ENCODE measurements at regions not wholly inside any gene's neighbourhood (a gene's known extent, or its start where the extent isn't known, plus 50 kb on each side); places are given as distances from the start of the nearest gene placed in this dataset.
"Not testable (repeated sequence)": the region's sequence is repeated elsewhere in the genome, so short reads cannot be mapped to it uniquely, and the experiment has no call there.

DNA sequence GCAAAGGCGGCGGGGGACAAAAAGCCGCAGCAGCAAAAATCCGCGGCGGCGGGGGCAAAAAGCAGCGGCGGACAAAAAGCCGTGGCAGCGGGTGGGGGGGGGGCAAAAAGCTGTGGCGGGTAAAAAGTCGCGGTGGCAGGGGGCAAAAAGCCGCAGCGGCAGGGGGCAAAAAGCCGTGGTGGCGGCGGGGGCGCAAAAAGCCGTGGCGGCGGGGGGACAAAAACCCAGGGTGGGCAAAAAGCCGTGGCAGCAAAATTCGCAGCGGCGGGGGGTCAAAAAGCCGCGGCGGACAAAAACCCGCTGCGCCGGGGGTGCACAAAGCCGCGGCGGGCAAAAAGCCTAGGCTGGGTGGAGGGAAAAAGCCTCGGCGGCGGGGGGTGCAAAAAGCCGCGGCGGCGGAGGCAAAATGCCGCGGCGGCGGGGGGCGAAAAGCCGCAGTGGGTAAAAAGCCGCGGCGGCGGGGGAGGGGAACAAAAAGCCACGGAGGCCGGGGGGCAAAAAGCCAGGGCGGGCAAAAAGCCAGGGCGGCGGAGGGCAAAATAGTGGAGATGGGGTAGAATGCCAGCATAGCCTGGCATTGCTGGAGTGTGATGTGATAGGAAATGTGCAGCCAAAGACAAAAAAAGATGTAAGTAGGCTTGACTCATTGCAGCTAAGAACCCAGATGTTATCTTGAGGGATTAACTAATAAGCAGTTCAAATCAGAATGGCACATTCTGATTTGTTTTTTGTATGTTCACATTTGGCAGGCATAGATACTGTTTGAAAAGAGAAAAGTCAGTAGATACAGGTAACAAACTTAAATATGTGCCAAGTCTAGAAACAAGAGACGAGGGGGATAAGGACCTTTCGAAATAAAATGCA, 1076.3 kb downstream of the RPIA start:
- H3K27ac ChIP-seq, result no peak overlapping the region
- CTCF ChIA-PET, result no interaction called here
- no peak for DNase-seq (ENCODE audit: low spot score)
- TF ChIP-seq, protein P1, sequence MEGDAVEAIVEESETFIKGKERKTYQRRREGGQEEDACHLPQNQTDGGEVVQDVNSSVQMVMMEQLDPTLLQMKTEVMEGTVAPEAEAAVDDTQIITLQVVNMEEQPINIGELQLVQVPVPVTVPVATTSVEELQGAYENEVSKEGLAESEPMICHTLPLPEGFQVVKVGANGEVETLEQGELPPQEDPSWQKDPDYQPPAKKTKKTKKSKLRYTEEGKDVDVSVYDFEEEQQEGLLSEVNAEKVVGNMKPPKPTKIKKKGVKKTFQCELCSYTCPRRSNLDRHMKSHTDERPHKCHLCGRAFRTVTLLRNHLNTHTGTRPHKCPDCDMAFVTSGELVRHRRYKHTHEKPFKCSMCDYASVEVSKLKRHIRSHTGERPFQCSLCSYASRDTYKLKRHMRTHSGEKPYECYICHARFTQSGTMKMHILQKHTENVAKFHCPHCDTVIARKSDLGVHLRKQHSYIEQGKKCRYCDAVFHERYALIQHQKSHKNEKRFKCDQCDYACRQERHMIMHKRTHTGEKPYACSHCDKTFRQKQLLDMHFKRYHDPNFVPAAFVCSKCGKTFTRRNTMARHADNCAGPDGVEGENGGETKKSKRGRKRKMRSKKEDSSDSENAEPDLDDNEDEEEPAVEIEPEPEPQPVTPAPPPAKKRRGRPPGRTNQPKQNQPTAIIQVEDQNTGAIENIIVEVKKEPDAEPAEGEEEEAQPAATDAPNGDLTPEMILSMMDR (conservative IDR thresholded peaks at IDR 0.05; ENCODE audit: low read depth), result no peak
- POLR2A ChIA-PET (ENCODE audit: low non-redundant PET), result no interaction called here

DNA sequence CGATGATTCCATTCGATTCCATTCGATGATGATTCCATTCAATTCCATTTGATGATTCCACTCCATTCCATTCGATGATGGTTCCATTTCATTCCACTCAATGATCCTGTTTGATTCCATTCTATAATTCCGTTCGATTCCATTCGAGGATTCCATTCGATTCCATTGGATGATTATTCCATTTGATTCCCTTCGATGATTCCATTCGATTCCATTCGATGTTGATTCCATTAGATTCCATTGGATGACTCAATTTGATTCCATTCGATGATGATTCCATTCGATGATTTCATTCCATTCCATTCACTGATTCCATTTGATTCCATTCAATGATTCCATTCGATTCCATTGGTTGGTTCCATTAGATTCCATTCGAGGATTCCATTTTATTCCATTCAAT, 1084.4 kb downstream of the RPIA start:
- ChIA-PET CTCF (no interaction called here), POLR2A (ENCODE audit: low non-redundant PET) (no interaction called here)
- TF ChIP-seq, protein P1 (conservative IDR thresholded peaks at IDR 0.05; ENCODE audit: low read depth), result no peak
- H3K27ac ChIP-seq, result no peak overlapping the region
- DNase-seq (ENCODE audit: low spot score), result no peak

- ChIA-PET POLR2A (ENCODE audit: low non-redundant PET) (no interaction called here), CTCF (no interaction called here)
- H3K27ac ChIP-seq, result no peak overlapping the region
- TF ChIP-seq, protein P1 (conservative IDR thresholded peaks at IDR 0.05; ENCODE audit: low read depth), result no peak
- no peak for DNase-seq (ENCODE audit: low spot score)
Observed at GRCh38 chr2:89780318-89780717, 1088.8 kb downstream of the RPIA start.

DNA sequence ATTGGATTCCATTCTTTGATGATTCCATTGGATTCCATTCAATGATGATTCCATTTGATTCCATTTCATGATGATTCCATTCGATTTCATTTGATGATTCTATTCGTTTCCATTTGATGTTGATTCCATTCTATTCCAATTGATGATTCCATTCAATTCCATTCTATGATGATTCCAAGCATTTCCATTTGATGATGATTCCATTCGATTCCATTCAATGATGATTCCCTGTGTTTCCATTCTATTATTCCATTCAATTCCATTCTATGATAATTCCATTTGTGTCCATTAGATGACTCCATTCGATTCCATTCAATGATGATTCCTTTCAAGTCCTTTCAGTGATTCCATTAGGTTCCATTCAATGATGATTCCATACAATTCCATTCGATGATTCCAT, 1090.5 kb downstream of the RPIA start:
- ChIA-PET POLR2A (ENCODE audit: low non-redundant PET) (no interaction called here), CTCF (no interaction called here)
- DNase-seq (ENCODE audit: low spot score), result no peak
- TF ChIP-seq, protein P1 (conservative IDR thresholded peaks at IDR 0.05; ENCODE audit: low read depth), result no peak
- no peak overlapping the region for H3K27ac ChIP-seq

GRCh38 chr2:89784960-89785359, 1093.5 kb downstream of the RPIA start:
- TF ChIP-seq, protein P1 (conservative IDR thresholded peaks at IDR 0.05; ENCODE audit: low read depth), result no peak
- no peak for DNase-seq (ENCODE audit: low spot score)
- ChIA-PET POLR2A (ENCODE audit: low non-redundant PET) (no interaction called here), CTCF (no interaction called here)
- H3K27ac ChIP-seq, result no peak overlapping the region

GRCh38 chr2:89785528-89785927, 1094.1 kb downstream of the RPIA start:
- DNase-seq (ENCODE audit: low spot score); H3K27ac ChIP-seq; POLR2A ChIA-PET (ENCODE audit: low non-redundant PET); CTCF ChIA-PET: not testable (repeated sequence)

DNA sequence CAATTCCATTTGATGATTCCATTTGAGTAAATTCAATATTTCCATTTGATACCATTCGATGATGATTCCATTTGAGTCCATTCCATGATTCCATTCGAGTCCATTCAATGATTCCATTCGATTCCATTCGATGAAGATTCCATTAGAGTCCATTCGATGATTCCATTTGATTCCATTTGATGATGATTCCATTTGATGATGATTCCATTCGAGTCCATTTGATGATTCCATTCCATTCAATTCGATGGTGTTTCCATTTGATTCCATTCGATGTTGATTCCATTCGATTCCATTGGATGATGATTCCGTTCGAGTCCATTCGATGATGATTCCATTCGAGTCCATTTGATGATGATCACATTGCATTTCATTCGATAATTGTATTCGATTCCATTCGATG, 1095.2 kb downstream of the RPIA start:
- H3K27ac ChIP-seq; POLR2A ChIA-PET (ENCODE audit: low non-redundant PET); CTCF ChIA-PET; DNase-seq (ENCODE audit: low spot score): not testable (repeated sequence)

- DNase-seq (ENCODE audit: low spot score); CTCF ChIA-PET; POLR2A ChIA-PET (ENCODE audit: low non-redundant PET); H3K27ac ChIP-seq: not testable (repeated sequence)
Observed at GRCh38 chr2:89795530-89795929, 1104.1 kb downstream of the RPIA start.
